GM12878 (cell line): ENCODE measurements at regions not wholly inside any gene's neighbourhood (a gene's known extent, or its start where the extent isn't known, plus 50 kb on each side); places are given as distances from the start of the nearest gene placed in this dataset.

Experiments
- CTCF ChIP-seq, 3 experiments: IDR thresholded peaks in 2 of 3; conservative IDR thresholded peaks in 1 of 3; 2 replicates each; pipeline ENCODE4 v1.5.1; 2011; ENCODE audit warnings: low read depth in 3 of 3, low read length in 3 of 3, mild to moderate bottlenecking in 3 of 3, control low read depth in 2 of 3, moderate library complexity in 2 of 3, inconsistent platforms in 1 of 3, mixed read lengths in 1 of 3; ENCODE audit not compliant: control insufficient read depth in 2 of 3, insufficient read depth in 1 of 3; ENCODE audit errors: extremely low read depth in 1 of 3
- JUND ChIP-seq: IDR thresholded peaks from 2 replicates; pipeline ENCODE4 v1.6.1; 2012; ENCODE audit warnings: low read depth, mild to moderate bottlenecking, low read length, improper control_type of control experiment, moderate library complexity
- LARP7 ChIP-seq: fragments of 450-650 bp; IDR thresholded peaks from 2 replicates; pipeline ENCODE4 v1.6.1; 2017; ENCODE audit warnings: mild to moderate bottlenecking
- NR2F1 ChIP-seq: fragments of 450-650 bp; conservative IDR thresholded peaks from 2 replicates; pipeline ENCODE4 v1.6.1; 2017; ENCODE audit warnings: mild to moderate bottlenecking
- POLR2AphosphoS5 ChIP-seq: IDR thresholded peaks from 2 replicates; pipeline ENCODE4 v1.6.1; 2011; ENCODE audit warnings: mild to moderate bottlenecking, low read length, inconsistent platforms
- RB1 ChIP-seq: fragments of 450-650 bp; formaldehyde crosslinking; IDR thresholded peaks from 2 replicates; pipeline ENCODE4 v1.6.1; 2017; ENCODE audit warnings: mild to moderate bottlenecking, borderline replicate concordance
- SMC3 ChIP-seq: IDR thresholded peaks from 2 replicates; pipeline ENCODE4 v1.6.1; 2011; ENCODE audit warnings: low read length, improper control_type of control experiment, borderline replicate concordance
- ZBTB33 ChIP-seq: fragments of 450-650 bp; IDR thresholded peaks from 2 replicates; pipeline ENCODE4 v1.6.1; 2017; ENCODE audit warnings: mild to moderate bottlenecking

- TF ChIP-seq POLR2AphosphoS5 (no peak), JUND (no peak), ZBTB33 (no peak), CTCF (IDR thresholded peaks at IDR 0.05 in 2 of 3, conservative IDR thresholded peaks at IDR 0.05 in 1 of 3; ENCODE audit: control insufficient read depth in 2 of 3, extremely low read depth in 1 of 3, insufficient read depth in 1 of 3, low read depth in 3 of 3, low read length in 3 of 3) (no peak), NR2F1 (no peak), SMC3 (no peak), RB1 (no peak), LARP7 (no peak)
Measured at GRCh38 chr9:105138306-105138801, 106.1 kb upstream of the SLC44A1 start.
